HCT116 (cell line): ENCODE measurements at regions not wholly inside any gene's neighbourhood (a gene's known extent, or its start where the extent isn't known, plus 50 kb on each side); places are given as distances from the start of the nearest gene placed in this dataset.
"Not testable (repeated sequence)": the region's sequence is repeated elsewhere in the genome, so short reads cannot be mapped to it uniquely, and the experiment has no call there.

Experiments
- ATAC-seq: fragments of 200-7000 bp; cut with Tn5 transposase; 2 replicates; pipeline ENCODE4 v1.9.1; 2020; ENCODE audit warnings: mild to moderate bottlenecking, moderate library complexity
- BruUV-seq: library from RNA; stranded (reverse); fragments of 400-500 nt; replicated peaks from 2 replicates; lab custom pipeline; 2021; lab: Mats Ljungman, UMichigan
- CTCF ChIA-PET: fragments of 300-600 bp; sonication (Branson Sonifier 250); formaldehyde crosslinking; loops from one replicate; lab custom pipeline; 2021; ENCODE audit warnings: antibody characterized with exemption; lab: Charles Lee
- POLR2A ChIA-PET: fragments of 300-600, 350-600 bp; sonication (Branson Sonifier 250); formaldehyde crosslinking; loops from one replicate; lab custom pipeline; 2021; ENCODE audit warnings: antibody characterized with exemption; lab: Charles Lee
- RAD21 ChIA-PET, 2 experiments: fragments of 300-600 bp; sonication (Branson Sonifier 250); formaldehyde crosslinking; loops; one replicate each; lab custom pipeline; 2023; ENCODE audit warnings: low total read pairs in 2 of 2; ENCODE audit not compliant: uncharacterized antibody in 2 of 2, unreplicated experiment in 2 of 2, low non-redundant PET in 1 of 2; lab: Charles Lee
- DNase-seq: peaks from one replicate; pipeline ENCODE4 v3.0.0-alpha.2; 2010; ENCODE audit warnings: low read depth, low spot score
- H2AFZ ChIP-seq: fragments of 200-600 bp; shearing (Covaris generic), sonication (generic); 2 replicates; pipeline ENCODE4 v1.6.1; 2017; ENCODE audit warnings: low read depth, mixed run types, mixed read lengths, antibody characterized with exemption, low read length; ENCODE audit not compliant: poor library complexity, severe bottlenecking
- H3K27ac ChIP-seq: 2 replicates; pipeline ENCODE4 v1.5.1; 2012; ENCODE audit warnings: low read depth, low read length
- H3K27me3 ChIP-seq: fragments of 200-600 bp; sonication (generic); 2 replicates; pipeline ENCODE4 v1.6.1; 2016; ENCODE audit warnings: mixed run types, low read length, mixed read lengths; ENCODE audit not compliant: insufficient read depth
- H3K36me3 ChIP-seq, 2 experiments: fragments of 200-500 bp in 1 of 2; fragments of 200-600 bp in 1 of 2; sonication (Bioruptor generic) in 1 of 2; sonication (generic) in 1 of 2; 2 replicates each; pipeline versions ENCODE4 v1.5.1 to v1.6.1; 2014 to 2016; ENCODE audit warnings: low read length in 2 of 2, inconsistent platforms in 1 of 2, mixed read lengths in 1 of 2, mixed run types in 1 of 2; ENCODE audit not compliant: insufficient read depth in 2 of 2, control insufficient read depth in 1 of 2
- H3K4me1 ChIP-seq, 2 experiments: fragments of 200-600 bp in 1 of 2; sonication (generic) in 1 of 2; 2 replicates each; pipeline versions ENCODE4 v1.5.1 to v1.6.1; 2012 to 2017; ENCODE audit warnings: low read length in 2 of 2, inconsistent platforms in 1 of 2, mild to moderate bottlenecking in 1 of 2, mixed read lengths in 1 of 2, mixed run types in 1 of 2, moderate library complexity in 1 of 2; ENCODE audit not compliant: insufficient read depth in 2 of 2, control insufficient read depth in 1 of 2
- H3K4me2 ChIP-seq: fragments of 200-600 bp; sonication (generic); 2 replicates; pipeline ENCODE4 v1.6.1; 2017; ENCODE audit warnings: mixed run types, low read length, mixed read lengths
- H3K4me3 ChIP-seq, 2 experiments: fragments of 200-600 bp in 1 of 2; sonication (generic) in 1 of 2; replicated peaks in 1 of 2; 2 replicates each; pipeline ENCODE4 v1.5.1; 2011 to 2016; ENCODE audit warnings: low read length in 2 of 2, control low read depth in 1 of 2, low read depth in 1 of 2, mild to moderate bottlenecking in 1 of 2, mixed read lengths in 1 of 2, mixed run types in 1 of 2
- H3K79me2 ChIP-seq: fragments of 200-600 bp; sonication (generic); 2 replicates; pipeline ENCODE4 v1.6.1; 2017; ENCODE audit warnings: mild to moderate bottlenecking, mixed run types, low read length, moderate library complexity, mixed read lengths; ENCODE audit not compliant: insufficient read depth
- H3K9ac ChIP-seq: fragments of 200-600 bp; sonication (generic); 2 replicates; pipeline ENCODE4 v1.6.1; 2016; ENCODE audit warnings: low read length, mixed read lengths
- H3K9me2 ChIP-seq: fragments of 200-600 bp; sonication (generic), shearing (Covaris generic); 2 replicates; pipeline ENCODE4 v1.6.1; 2017; ENCODE audit warnings: mixed run types, mild to moderate bottlenecking, moderate library complexity; ENCODE audit not compliant: insufficient read depth
- H3K9me3 ChIP-seq, 2 experiments: fragments of 200-500 bp in 1 of 2; fragments of 200-600 bp in 1 of 2; sonication (Bioruptor generic) in 1 of 2; sonication (generic) in 1 of 2; 2 replicates each; pipeline ENCODE4 v1.6.1; 2014 to 2017; ENCODE audit warnings: low read length in 2 of 2, mixed read lengths in 2 of 2, inconsistent platforms in 1 of 2, low read depth in 1 of 2, mild to moderate bottlenecking in 1 of 2, mixed run types in 1 of 2, moderate library complexity in 1 of 2; ENCODE audit not compliant: control insufficient read depth in 1 of 2, insufficient read depth in 1 of 2
- H4K20me1 ChIP-seq: fragments of 200-600 bp; sonication (generic), shearing (Covaris generic); 2 replicates; pipeline ENCODE4 v1.6.1; 2017; ENCODE audit warnings: mixed run types, mild to moderate bottlenecking, moderate library complexity; ENCODE audit not compliant: insufficient read depth
- CEBPB ChIP-seq: IDR thresholded peaks from 2 replicates; pipeline ENCODE4 v1.6.1; 2012; ENCODE audit warnings: low read depth
- CTCF ChIP-seq, 3 experiments: fragments of 200-600 bp in 1 of 3; sonication (generic) in 1 of 3; IDR thresholded peaks in 2 of 3; conservative IDR thresholded peaks in 1 of 3; 2 replicates each; pipeline ENCODE4 v1.5.1; 2012 to 2017; ENCODE audit warnings: low read depth in 2 of 3, low read length in 2 of 3, antibody characterized with exemption in 1 of 3, borderline replicate concordance in 1 of 3, control low read depth in 1 of 3, mild to moderate bottlenecking in 1 of 3, mixed read lengths in 1 of 3, mixed run types in 1 of 3, moderate library complexity in 1 of 3; ENCODE audit not compliant: insufficient read depth in 1 of 3
- EGR1 ChIP-seq: IDR thresholded peaks from 2 replicates; pipeline ENCODE4 v1.6.1; 2012; ENCODE audit warnings: low read depth
- ELF1 ChIP-seq: IDR thresholded peaks from 2 replicates; pipeline ENCODE4 v1.6.1; 2012; ENCODE audit warnings: low read depth, borderline replicate concordance
- EZH2 ChIP-seq: fragments of 200-600 bp; sonication (generic); IDR thresholded peaks from 2 replicates; pipeline ENCODE4 v1.6.1; 2017; ENCODE audit warnings: antibody characterized with exemption, mixed run types
- EZH2phosphoT487 ChIP-seq: fragments of 200-600 bp; IDR thresholded peaks from 2 replicates; pipeline ENCODE4 v1.6.1; 2018; ENCODE audit warnings: antibody characterized with exemption, borderline replicate concordance
- JUND ChIP-seq: IDR thresholded peaks from 2 replicates; pipeline ENCODE4 v1.6.1; 2012
- RAD21 ChIP-seq: IDR thresholded peaks from 2 replicates; pipeline ENCODE4 v1.6.1; 2012; ENCODE audit warnings: low read depth, mild to moderate bottlenecking
- REST ChIP-seq: IDR thresholded peaks from 2 replicates; pipeline ENCODE4 v1.6.1; 2012; ENCODE audit warnings: low read depth
- SIN3A ChIP-seq: IDR thresholded peaks from 2 replicates; pipeline ENCODE4 v1.6.1; 2012; ENCODE audit warnings: low read depth
- SP1 ChIP-seq: IDR thresholded peaks from 2 replicates; pipeline ENCODE4 v1.6.1; 2012; ENCODE audit warnings: low read depth
- intact Hi-C: fragments of 100-400 bp; cut with micrococcal nuclease; formaldehyde crosslinking; loops from 2 replicates; pipeline ENCODE4 v1.10.0; 2022
- TF ChIP-seq, protein P1 (sequence below): IDR thresholded peaks from 2 replicates; pipeline ENCODE4 v1.6.1; 2011; ENCODE audit warnings: mild to moderate bottlenecking, low read length, moderate library complexity; ENCODE audit not compliant: insufficient replicate concordance; ENCODE audit errors: extremely low read depth

DNA sequence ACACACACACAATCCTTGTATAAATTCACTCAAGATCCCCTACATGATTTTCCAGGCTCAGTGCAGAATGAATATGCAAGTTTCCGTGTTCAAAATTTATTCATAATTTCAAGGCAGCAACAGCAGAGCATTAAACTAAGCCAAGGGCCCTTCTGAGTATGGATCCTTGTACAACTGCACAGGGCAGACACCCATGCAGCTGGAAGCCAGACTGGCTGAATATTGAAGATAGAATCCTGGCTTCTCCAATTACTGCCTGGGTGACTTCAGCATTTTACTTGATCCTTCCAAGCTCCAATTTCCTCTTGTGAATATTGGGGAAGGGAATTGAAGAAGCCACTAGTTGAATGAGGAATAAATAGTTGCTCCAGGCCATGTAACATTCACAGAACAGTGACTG, 267.9 kb upstream of the REG3G start:
- Histone ChIP-seq H3K9ac (no peak overlapping the region), H3K27ac (no peak overlapping the region), H3K4me2 (no peak overlapping the region), H3K4me1 (no peaks in the 10 kb centered on the region), H3K27me3 (no peaks in the 10 kb centered on the region)
- ATAC-seq = no peak
- no TSS peak for BruUV-seq
- RAD21 ChIA-PET = no interaction called here
- no peak for TF ChIP-seq EGR1
- no peak for TF ChIP-seq EZH2
- no peak for TF ChIP-seq EZH2phosphoT487
- no peak for TF ChIP-seq JUND
- no peak for TF ChIP-seq REST
- no peak for TF ChIP-seq CEBPB
- no peak for TF ChIP-seq CTCF (IDR thresholded peaks at IDR 0.05 in 2 of 3, conservative IDR thresholded peaks at IDR 0.05 in 1 of 3; ENCODE audit: borderline replicate concordance in 1 of 3, insufficient read depth in 1 of 3, low read depth in 2 of 3, low read length in 2 of 3)
- TF ChIP-seq, protein P1, sequence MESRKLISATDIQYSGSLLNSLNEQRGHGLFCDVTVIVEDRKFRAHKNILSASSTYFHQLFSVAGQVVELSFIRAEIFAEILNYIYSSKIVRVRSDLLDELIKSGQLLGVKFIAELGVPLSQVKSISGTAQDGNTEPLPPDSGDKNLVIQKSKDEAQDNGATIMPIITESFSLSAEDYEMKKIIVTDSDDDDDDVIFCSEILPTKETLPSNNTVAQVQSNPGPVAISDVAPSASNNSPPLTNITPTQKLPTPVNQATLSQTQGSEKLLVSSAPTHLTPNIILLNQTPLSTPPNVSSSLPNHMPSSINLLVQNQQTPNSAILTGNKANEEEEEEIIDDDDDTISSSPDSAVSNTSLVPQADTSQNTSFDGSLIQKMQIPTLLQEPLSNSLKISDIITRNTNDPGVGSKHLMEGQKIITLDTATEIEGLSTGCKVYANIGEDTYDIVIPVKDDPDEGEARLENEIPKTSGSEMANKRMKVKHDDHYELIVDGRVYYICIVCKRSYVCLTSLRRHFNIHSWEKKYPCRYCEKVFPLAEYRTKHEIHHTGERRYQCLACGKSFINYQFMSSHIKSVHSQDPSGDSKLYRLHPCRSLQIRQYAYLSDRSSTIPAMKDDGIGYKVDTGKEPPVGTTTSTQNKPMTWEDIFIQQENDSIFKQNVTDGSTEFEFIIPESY = no peak
- no peak for TF ChIP-seq SP1
- no peak for TF ChIP-seq SIN3A
- no peak for TF ChIP-seq ELF1
- no peak for TF ChIP-seq RAD21
- TF ChIP-seq, all 23 proteins: peak for 0
- Histone ChIP-seq H2AFZ (no peak overlapping the region), H3K79me2 (no peaks in the 10 kb centered on the region), H4K20me1 (no peaks in the 10 kb centered on the region), H3K9me2 (no peaks in the 10 kb centered on the region), H3K4me3 (no peak overlapping the region), H3K36me3 (no peaks in the 10 kb centered on the region), H3K9me3 (0 out of 4 replicates have a peak, but pooled peaks cover 0 to 6% of the 10 kb centered on the region in 2 experiments)
- CTCF ChIA-PET = no interaction called here
- DNase-seq = no peak
- POLR2A ChIA-PET = no interaction called here
- intact Hi-C loops = no loop called here

- H3K9me2 ChIP-seq, H3K79me2 ChIP-seq, CTCF ChIA-PET, RAD21 ChIA-PET, intact Hi-C loops, H3K4me1 ChIP-seq, H3K4me3 ChIP-seq, H3K36me3 ChIP-seq, ATAC-seq, DNase-seq, BruUV-seq, H3K9me3 ChIP-seq, H3K9ac ChIP-seq, H3K27ac ChIP-seq, H3K27me3 ChIP-seq, H3K4me2 ChIP-seq, H4K20me1 ChIP-seq, H2AFZ ChIP-seq, POLR2A ChIA-PET: not testable (repeated sequence)
These were observed 266.7 kb upstream of the REG3G start for GRCh38 chr2:78758765-78759164.
